ENCODE measurements at regions not wholly inside any gene's neighbourhood (a gene's known extent, or its start where the extent isn't known, plus 50 kb on each side); places are given as distances from the start of the nearest gene placed in this dataset.
"Not testable (repeated sequence)": the region's sequence is repeated elsewhere in the genome, so short reads cannot be mapped to it uniquely, and the experiment has no call there.

GRCh38 chr5:34416501-34417008, 239.6 kb upstream of the RAI14 start:
- no peaks in the 10 kb centered on the region for H3K27me3 ChIP-seq (ENCODE audit: control insufficient read depth, insufficient read depth, low read length, poor library complexity, severe bottlenecking)
- Mint-ChIP-seq H3K36me3 (ENCODE audit: low read depth) (peaks cover 17% of the 10 kb centered on the region), H3K4me3 (no peak overlapping the region), H3K4me1 (peaks cover 16% of the 10 kb centered on the region), H3K27me3 (ENCODE audit: insufficient read depth) (no peaks in the 10 kb centered on the region), H3K27ac (no peak overlapping the region), H3K9me3 (peaks cover 60% of the 10 kb centered on the region)
- peak overlapping the region; percentile 23 for H3K4me3 ChIP-seq (ENCODE audit: low read length)
- peaks cover 83% of the 10 kb centered on the region for H3K9me3 ChIP-seq (ENCODE audit: control insufficient read depth, low read length)
- no peaks in the 10 kb centered on the region for H3K36me3 ChIP-seq (ENCODE audit: control insufficient read depth, insufficient read depth, low read length)
- no peak overlapping the region for H3K27ac ChIP-seq (ENCODE audit: low read depth, low read length)
- H3K9ac ChIP-seq (ENCODE audit: extremely low read depth, low read length, poor library complexity, severe bottlenecking) = no peak overlapping the region
- H3K4me1 ChIP-seq (ENCODE audit: control insufficient read depth, insufficient read depth, low read length) = peaks cover 3% of the 10 kb centered on the region
- TF ChIP-seq CTCF (conservative IDR thresholded peaks at IDR 0.05) = no peak
- DNase-seq = no peak

DNA sequence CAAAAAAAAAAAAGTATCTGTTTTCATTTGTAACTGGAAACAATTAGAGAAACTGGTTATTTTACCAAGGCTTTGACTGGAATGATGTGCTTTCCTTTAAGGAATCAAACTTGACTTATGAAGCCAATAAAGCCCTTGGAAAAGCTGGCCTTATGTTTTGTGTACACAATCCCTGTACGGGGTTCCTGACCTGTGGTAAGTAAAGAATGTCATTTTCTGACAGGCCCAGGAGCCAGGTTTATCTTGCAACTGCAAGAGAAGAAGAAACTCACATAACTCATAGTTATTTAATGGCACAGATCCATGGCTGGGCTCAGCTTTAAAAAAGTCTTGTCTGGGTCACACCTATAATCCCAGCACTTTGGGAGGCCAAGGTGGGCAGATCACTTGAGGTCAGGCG, 235.9 kb upstream of the RAI14 start:
- not testable (repeated sequence) for H3K27ac Mint-ChIP-seq; DNase-seq; H3K27me3 Mint-ChIP-seq (ENCODE audit: insufficient read depth); H3K27me3 ChIP-seq (ENCODE audit: control insufficient read depth, insufficient read depth, low read length, poor library complexity, severe bottlenecking); H3K4me1 ChIP-seq (ENCODE audit: control insufficient read depth, insufficient read depth, low read length); H3K4me3 Mint-ChIP-seq; H3K27ac ChIP-seq (ENCODE audit: low read depth, low read length); H3K9ac ChIP-seq (ENCODE audit: extremely low read depth, low read length, poor library complexity, severe bottlenecking); H3K36me3 ChIP-seq (ENCODE audit: control insufficient read depth, insufficient read depth, low read length); H3K4me1 Mint-ChIP-seq
- 96 to 100% methylated on average over 1 of the region's 2 CpGs for WGBS, 2 experiments (ENCODE audit: insufficient coverage in 1 of 2, insufficient read length in 1 of 2)
- peaks cover 90% of the 10 kb centered on the region for H3K9me3 ChIP-seq (ENCODE audit: control insufficient read depth, low read length)
- peak overlapping the region; percentile 49 for H3K4me3 ChIP-seq (ENCODE audit: low read length)
- Mint-ChIP-seq H3K9me3 (peaks cover 73% of the 10 kb centered on the region), H3K36me3 (ENCODE audit: low read depth) (peaks cover 17% of the 10 kb centered on the region)

DNA sequence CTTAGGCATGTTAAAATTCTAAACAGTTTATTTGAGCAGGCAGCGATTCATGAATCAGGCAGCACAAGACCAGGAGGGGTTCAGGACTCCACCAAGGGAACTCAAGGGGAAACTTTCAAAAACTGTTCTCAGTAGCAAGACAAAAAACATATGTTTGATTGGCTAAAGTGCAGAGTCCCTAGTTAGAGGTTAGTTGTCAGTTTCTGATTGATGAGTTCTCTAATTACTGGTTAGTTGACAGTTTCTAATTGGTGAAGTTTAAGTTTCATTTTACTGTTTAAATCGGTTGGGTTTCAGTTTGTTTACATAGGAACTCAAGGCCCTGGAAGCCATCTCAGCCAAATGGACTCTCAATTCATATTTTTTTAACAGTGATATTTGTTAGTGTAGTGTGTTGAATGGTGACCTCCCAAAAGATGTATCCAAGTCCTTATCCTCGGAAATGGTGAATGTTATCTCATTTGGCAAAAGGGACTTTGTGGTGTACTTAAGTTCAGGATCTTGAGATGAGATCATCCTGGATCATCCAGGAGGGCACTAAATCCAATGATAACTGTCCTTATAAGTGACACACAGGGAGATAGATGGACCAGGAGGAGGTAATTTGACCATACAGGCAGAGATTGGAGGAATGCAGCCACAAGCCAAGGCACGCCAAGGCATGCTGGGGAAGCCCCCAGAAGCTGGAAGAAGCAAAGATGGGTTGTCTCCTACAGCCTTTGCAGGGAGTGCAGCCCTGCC, 219.2 kb upstream of the RAI14 start:
- no peak overlapping the region for H3K9ac ChIP-seq (ENCODE audit: extremely low read depth, low read length, poor library complexity, severe bottlenecking)
- H3K27ac Mint-ChIP-seq = no peak overlapping the region
- H3K9me3 Mint-ChIP-seq = peaks cover 65% of the 10 kb centered on the region
- peaks cover 3% of the 10 kb centered on the region for H3K4me1 ChIP-seq (ENCODE audit: control insufficient read depth, insufficient read depth, low read length)
- H3K4me3 Mint-ChIP-seq = no peak overlapping the region
- DNase-seq = no peak
- H3K36me3 ChIP-seq (ENCODE audit: control insufficient read depth, insufficient read depth, low read length) = no peaks in the 10 kb centered on the region
- H3K27me3 Mint-ChIP-seq (ENCODE audit: insufficient read depth) = peaks cover 2% of the 10 kb centered on the region
- 89% methylated on average over 4 of the region's 4 CpGs for WGBS, 2 experiments (ENCODE audit: insufficient coverage in 1 of 2, insufficient read length in 1 of 2)
- no peak overlapping the region for H3K27ac ChIP-seq (ENCODE audit: low read depth, low read length)
- peaks cover 15% of the 10 kb centered on the region for H3K4me1 Mint-ChIP-seq
- peak overlapping the region; percentile 40 for H3K4me3 ChIP-seq (ENCODE audit: low read length)
- no peaks in the 10 kb centered on the region for H3K27me3 ChIP-seq (ENCODE audit: control insufficient read depth, insufficient read depth, low read length, poor library complexity, severe bottlenecking)
- H3K9me3 ChIP-seq (ENCODE audit: control insufficient read depth, low read length) = peaks cover 45% of the 10 kb centered on the region
- TF ChIP-seq CTCF (conservative IDR thresholded peaks at IDR 0.05) = no peak
- H3K36me3 Mint-ChIP-seq (ENCODE audit: low read depth) = peaks cover 4% of the 10 kb centered on the region

Data from endodermal cell (in vitro differentiated cells).